ENCODE measurements at regions not wholly inside any gene's neighbourhood (a gene's known extent, or its start where the extent isn't known, plus 50 kb on each side); places are given as distances from the start of the nearest gene placed in this dataset.

- TF ChIP-seq, protein P1, sequence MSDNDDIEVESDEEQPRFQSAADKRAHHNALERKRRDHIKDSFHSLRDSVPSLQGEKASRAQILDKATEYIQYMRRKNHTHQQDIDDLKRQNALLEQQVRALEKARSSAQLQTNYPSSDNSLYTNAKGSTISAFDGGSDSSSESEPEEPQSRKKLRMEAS (IDR thresholded peaks at IDR 0.05; ENCODE audit: low read depth, low read length): no peak
- TF ChIP-seq POLR2A (IDR thresholded peaks at IDR 0.05; ENCODE audit: extremely low read depth, insufficient read length) (no peak), MYC (IDR thresholded peaks at IDR 0.05; ENCODE audit: low read depth, low read length) (no peak), CTCF (IDR thresholded peaks at IDR 0.05; ENCODE audit: low read depth, low read length) (no peak)
- no peak for DNase-seq (ENCODE audit: low read depth)
- no peak overlapping the region for H3K4me3 ChIP-seq (ENCODE audit: low read depth, low read length)
These were observed 132.3 kb downstream of the DKK1 start for GRCh38 chr10:52446391-52446790.

GRCh38 chr10:52447931-52448353 lies 133.9 kb downstream of the DKK1 start:
- TF ChIP-seq, protein P1 (IDR thresholded peaks at IDR 0.05; ENCODE audit: low read depth, low read length): no peak
- TF ChIP-seq CTCF (IDR thresholded peaks at IDR 0.05; ENCODE audit: low read depth, low read length): no peak
- TF ChIP-seq POLR2A (IDR thresholded peaks at IDR 0.05; ENCODE audit: extremely low read depth, insufficient read length): no peak
- no peak for TF ChIP-seq MYC (IDR thresholded peaks at IDR 0.05; ENCODE audit: low read depth, low read length)
- DNase-seq (ENCODE audit: low read depth): no peak
- H3K4me3 ChIP-seq (ENCODE audit: low read depth, low read length): no peak overlapping the region

GRCh38 chr10:52450762-52451291 lies 136.7 kb downstream of the DKK1 start:
- TF ChIP-seq, protein P1 (IDR thresholded peaks at IDR 0.05; ENCODE audit: low read depth, low read length): no peak
- TF ChIP-seq MYC (IDR thresholded peaks at IDR 0.05; ENCODE audit: low read depth, low read length): no peak
- no peak for TF ChIP-seq POLR2A (IDR thresholded peaks at IDR 0.05; ENCODE audit: extremely low read depth, insufficient read length)
- no peak for TF ChIP-seq CTCF (IDR thresholded peaks at IDR 0.05; ENCODE audit: low read depth, low read length)
- DNase-seq (ENCODE audit: low read depth): no peak
- H3K4me3 ChIP-seq (ENCODE audit: low read depth, low read length): no peak overlapping the region

GRCh38 chr10:52451817-52452216 lies 137.7 kb downstream of the DKK1 start:
- no peak for DNase-seq (ENCODE audit: low read depth)
- no peak for TF ChIP-seq CTCF (IDR thresholded peaks at IDR 0.05; ENCODE audit: low read depth, low read length)
- TF ChIP-seq, protein P1 (IDR thresholded peaks at IDR 0.05; ENCODE audit: low read depth, low read length): no peak
- no peak overlapping the region for H3K4me3 ChIP-seq (ENCODE audit: low read depth, low read length)

DNA sequence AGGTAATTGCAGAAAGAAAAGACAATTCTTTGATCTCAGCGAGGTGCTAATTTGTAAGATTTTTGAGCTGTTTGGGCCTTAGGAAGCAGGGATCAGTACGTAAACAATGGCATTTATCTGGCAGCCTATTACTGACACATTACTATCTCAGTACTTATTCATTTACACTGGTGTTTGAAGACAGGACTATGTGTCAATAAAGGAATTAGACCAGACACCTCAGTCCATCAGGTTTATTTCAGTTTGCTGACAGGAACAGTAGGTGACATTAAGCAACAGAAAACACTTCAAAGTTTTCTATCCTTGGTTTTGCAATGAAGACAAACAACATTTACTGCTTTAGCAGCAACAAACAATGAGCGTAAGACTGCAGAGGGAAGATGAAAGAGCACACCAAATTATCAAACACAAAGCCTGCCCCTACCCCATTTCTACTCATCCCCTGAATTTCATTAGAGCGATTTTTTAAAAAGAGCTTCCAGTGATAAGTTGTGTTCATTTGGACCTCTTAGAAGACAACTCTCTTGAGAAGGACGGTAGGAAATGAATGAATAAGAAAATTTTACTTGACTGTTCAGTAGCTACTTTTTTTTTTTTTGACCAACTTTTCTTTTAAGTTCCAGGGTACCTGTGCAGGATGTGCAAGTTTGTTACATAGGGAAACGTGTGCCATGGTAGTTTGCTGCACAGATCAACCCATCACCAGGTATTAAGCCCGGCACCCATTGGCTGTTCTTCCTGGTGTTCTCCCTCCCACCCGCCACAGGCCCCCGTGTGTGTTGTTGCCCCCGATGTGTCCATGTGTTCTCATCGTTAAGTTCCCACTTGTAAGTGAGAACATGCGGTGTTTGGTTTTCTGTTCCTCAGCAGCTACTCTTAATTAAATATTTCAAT lies 138.8 kb downstream of the DKK1 start:
- no peak for DNase-seq (ENCODE audit: low read depth)
- TF ChIP-seq POLR2A (IDR thresholded peaks at IDR 0.05; ENCODE audit: extremely low read depth, insufficient read length): no peak
- TF ChIP-seq MYC (IDR thresholded peaks at IDR 0.05; ENCODE audit: low read depth, low read length): no peak
- TF ChIP-seq CTCF (IDR thresholded peaks at IDR 0.05; ENCODE audit: low read depth, low read length): no peak
- no peak overlapping the region for H3K4me3 ChIP-seq (ENCODE audit: low read depth, low read length)

All from NB4 (cell line).